Keratinocyte (primary cell): ENCODE measurements at regions not wholly inside any gene's neighbourhood (a gene's known extent, or its start where the extent isn't known, plus 50 kb on each side); places are given as distances from the start of the nearest gene placed in this dataset.
A peak's percentile ranks its signal among the peaks of the same experiment; 100 is the strongest.

Source experiments
- DNase-seq: peaks from one replicate; pipeline ENCODE4 v3.0.0-alpha.2; 2011; ENCODE audit warnings: low read depth, missing footprints, low spot score
- FAIRE-seq: peaks from 2 replicates; lab custom pipeline; 2011; peaks lifted over from hg19 to GRCh38; lab: Jason Lieb, UNC
- H2AFZ ChIP-seq: 2 replicates; pipeline ENCODE4 v1.6.0; 2012; ENCODE audit warnings: low read length, control low read depth, inconsistent platforms; ENCODE audit not compliant: control insufficient read depth
- H3K27ac ChIP-seq: 2 replicates; pipeline ENCODE4 v1.5.1; 2011; ENCODE audit warnings: low read length; ENCODE audit not compliant: control insufficient read depth, insufficient read depth
- H3K27me3 ChIP-seq: 3 replicates; pipeline ENCODE4 v1.6.0; 2011; ENCODE audit warnings: low read length; ENCODE audit not compliant: control insufficient read depth, insufficient read depth; ENCODE audit errors: extremely low read depth
- H3K36me3 ChIP-seq, 2 experiments: 2 replicates in 1 of 2; 3 replicates in 1 of 2; pipeline ENCODE4 v1.5.1; 2011; ENCODE audit warnings: low read length in 2 of 2, mild to moderate bottlenecking in 1 of 2; ENCODE audit not compliant: control insufficient read depth in 2 of 2, insufficient read depth in 2 of 2; ENCODE audit errors: extremely low read depth in 1 of 2
- H3K4me1 ChIP-seq: 3 replicates; pipeline ENCODE4 v1.5.1; 2011; ENCODE audit warnings: low read length; ENCODE audit not compliant: control insufficient read depth, insufficient read depth; ENCODE audit errors: extremely low read depth
- H3K4me2 ChIP-seq: 3 replicates; pipeline ENCODE4 v1.6.0; 2011; ENCODE audit warnings: low read depth, low read length; ENCODE audit not compliant: control insufficient read depth, insufficient read depth; ENCODE audit errors: extremely low read depth
- H3K4me3 ChIP-seq, 3 experiments: fragments of 200-600 bp in 1 of 3; sonication (generic) in 1 of 3; 2 replicates in 2 of 3; 3 replicates in 1 of 3; pipeline ENCODE4 v1.5.1; 2011 to 2016; ENCODE audit warnings: low read length in 3 of 3, mild to moderate bottlenecking in 3 of 3, control low read depth in 2 of 3, inconsistent platforms in 1 of 3, low read depth in 1 of 3, mixed read lengths in 1 of 3, mixed run types in 1 of 3, moderate library complexity in 1 of 3; ENCODE audit not compliant: control insufficient read depth in 2 of 3, insufficient read depth in 2 of 3; ENCODE audit errors: extremely low read depth in 1 of 3
- H3K79me2 ChIP-seq: 2 replicates; pipeline ENCODE4 v1.6.0; 2012; ENCODE audit warnings: low read length; ENCODE audit not compliant: control insufficient read depth, insufficient read depth
- H3K9ac ChIP-seq: 3 replicates; pipeline ENCODE4 v1.6.0; 2011; ENCODE audit warnings: low read length; ENCODE audit not compliant: control insufficient read depth, insufficient read depth; ENCODE audit errors: extremely low read depth
- H3K9me1 ChIP-seq: 3 replicates; pipeline ENCODE4 v1.6.0; 2011; ENCODE audit warnings: low read length; ENCODE audit not compliant: control insufficient read depth, insufficient read depth; ENCODE audit errors: extremely low read depth
- H3K9me3 ChIP-seq: 2 replicates; pipeline ENCODE4 v1.5.1; 2012; ENCODE audit warnings: low read depth, low read length; ENCODE audit not compliant: control insufficient read depth
- H4K20me1 ChIP-seq: 3 replicates; pipeline ENCODE4 v1.6.0; 2011; ENCODE audit warnings: low read length; ENCODE audit not compliant: control insufficient read depth, insufficient read depth; ENCODE audit errors: extremely low read depth
- EZH2 ChIP-seq: IDR thresholded peaks from one replicate; pipeline ENCODE4 v1.6.1; 2012; ENCODE audit warnings: inconsistent platforms, mild to moderate bottlenecking, low read length, moderate library complexity
- dilution Hi-C: fragments of 300-500 bp; cut with MboI; formaldehyde crosslinking; loops from one replicate; pipeline ENCODE4 v1.7.0; 2020; ENCODE audit warnings: low sequenced_read_pairs; ENCODE audit not compliant: extremely low pct_ligation_motif_present
- TF ChIP-seq, protein P1 (sequence below), 3 experiments: IDR thresholded peaks in 1 of 3; conservative IDR thresholded peaks in 1 of 3; optimal IDR thresholded peaks in 1 of 3; 2 replicates in 2 of 3; 3 replicates in 1 of 3; pipeline versions ENCODE3 to v1.5.1; 2011; ENCODE audit warnings: low read length in 3 of 3, mild to moderate bottlenecking in 3 of 3, moderate library complexity in 2 of 3, control low read depth in 1 of 3, inconsistent platforms in 1 of 3; ENCODE audit not compliant: insufficient read depth in 2 of 3; ENCODE audit errors: extremely low read depth in 1 of 3

GRCh38 chr5:2696156-2696807 is 55.2 kb downstream of the IRX2 start:
- Histone ChIP-seq H3K36me3 (no peaks in the 10 kb centered on the region), H2AFZ (no peak overlapping the region), H3K4me2 (no peak overlapping the region), H3K9me1 (no peaks in the 10 kb centered on the region), H4K20me1 (no peaks in the 10 kb centered on the region), H3K4me3 (no peak overlapping the region), H3K27ac (no peak overlapping the region), H3K4me1 (peaks cover 6% of the 10 kb centered on the region), H3K9ac (no peak overlapping the region), H3K79me2 (no peaks in the 10 kb centered on the region), H3K27me3 (no peaks in the 10 kb centered on the region), H3K9me3 (peaks cover 2% of the 10 kb centered on the region)
- DNase-seq (no peak), FAIRE-seq (no peak)
- dilution Hi-C loops: no loop called here
- TF ChIP-seq EZH2: no peak
- TF ChIP-seq, protein P1, sequence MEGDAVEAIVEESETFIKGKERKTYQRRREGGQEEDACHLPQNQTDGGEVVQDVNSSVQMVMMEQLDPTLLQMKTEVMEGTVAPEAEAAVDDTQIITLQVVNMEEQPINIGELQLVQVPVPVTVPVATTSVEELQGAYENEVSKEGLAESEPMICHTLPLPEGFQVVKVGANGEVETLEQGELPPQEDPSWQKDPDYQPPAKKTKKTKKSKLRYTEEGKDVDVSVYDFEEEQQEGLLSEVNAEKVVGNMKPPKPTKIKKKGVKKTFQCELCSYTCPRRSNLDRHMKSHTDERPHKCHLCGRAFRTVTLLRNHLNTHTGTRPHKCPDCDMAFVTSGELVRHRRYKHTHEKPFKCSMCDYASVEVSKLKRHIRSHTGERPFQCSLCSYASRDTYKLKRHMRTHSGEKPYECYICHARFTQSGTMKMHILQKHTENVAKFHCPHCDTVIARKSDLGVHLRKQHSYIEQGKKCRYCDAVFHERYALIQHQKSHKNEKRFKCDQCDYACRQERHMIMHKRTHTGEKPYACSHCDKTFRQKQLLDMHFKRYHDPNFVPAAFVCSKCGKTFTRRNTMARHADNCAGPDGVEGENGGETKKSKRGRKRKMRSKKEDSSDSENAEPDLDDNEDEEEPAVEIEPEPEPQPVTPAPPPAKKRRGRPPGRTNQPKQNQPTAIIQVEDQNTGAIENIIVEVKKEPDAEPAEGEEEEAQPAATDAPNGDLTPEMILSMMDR (optimal IDR thresholded peaks at IDR 0.05 in 1 of 3, IDR thresholded peaks at IDR 0.05 in 1 of 3, conservative IDR thresholded peaks at IDR 0.05 in 1 of 3; ENCODE audit: extremely low read depth in 1 of 3, insufficient read depth in 2 of 3, low read length in 3 of 3): no peak

- peak; percentile 75 for FAIRE-seq
- H3K4me3 ChIP-seq: no peak overlapping the region
- no peaks in the 10 kb centered on the region for H3K9me1 ChIP-seq
- TF ChIP-seq, protein P1 (optimal IDR thresholded peaks at IDR 0.05 in 1 of 3, IDR thresholded peaks at IDR 0.05 in 1 of 3, conservative IDR thresholded peaks at IDR 0.05 in 1 of 3; ENCODE audit: extremely low read depth in 1 of 3, insufficient read depth in 2 of 3, low read length in 3 of 3): no peak
- TF ChIP-seq EZH2: no peak
- H3K4me1 ChIP-seq: peaks cover 10% of the 10 kb centered on the region
- dilution Hi-C loops: no loop called here
- no peak for DNase-seq
- no peak overlapping the region for H3K9ac ChIP-seq
- H3K27ac ChIP-seq: no peak overlapping the region
- H3K27me3 ChIP-seq: no peaks in the 10 kb centered on the region
- H3K36me3 ChIP-seq: no peaks in the 10 kb centered on the region
- H3K4me2 ChIP-seq: no peak overlapping the region
- H3K9me3 ChIP-seq: peaks cover 2% of the 10 kb centered on the region
- H4K20me1 ChIP-seq: no peaks in the 10 kb centered on the region
- no peaks in the 10 kb centered on the region for H3K79me2 ChIP-seq
- H2AFZ ChIP-seq: no peak overlapping the region
Measured at GRCh38 chr5:2695200-2695891, 56.1 kb downstream of the IRX2 start.
